Tibial nerve (tissue), 4 donors: ENCODE measurements at regions not wholly inside any gene's neighbourhood (a gene's known extent, or its start where the extent isn't known, plus 50 kb on each side); places are given as distances from the start of the nearest gene placed in this dataset.

Source experiments
- DNase-seq, 2 donors: peaks; one replicate each; pipeline ENCODE4 v3.0.0-alpha.2; 2019; ENCODE audit warnings: low spot score in 2 of 2
- H3K27ac ChIP-seq, 4 donors: fragments of 200-600 bp; sonication (generic) in 3 of 4; one replicate each; pipeline ENCODE4 v1.5.1; 2017 to 2019; ENCODE audit warnings: mild to moderate bottlenecking in 1 of 4
- H3K27me3 ChIP-seq, 2 donors: fragments of 200-600 bp; sonication (generic) in 1 of 2; one replicate each; pipeline versions ENCODE4 v1.5.1 to v1.6.0; 2017 to 2019
- H3K36me3 ChIP-seq, 3 donors: fragments of 200-600 bp; sonication (generic); one replicate each; pipeline ENCODE4 v1.5.1; 2018 to 2019
- H3K4me1 ChIP-seq, 4 donors: fragments of 200-600 bp; sonication (generic) in 3 of 4; one replicate each; pipeline ENCODE4 v1.5.1; 2017 to 2019
- H3K4me3 ChIP-seq, 4 donors: fragments of 200-600 bp; sonication (generic) in 3 of 4; one replicate each; pipeline ENCODE4 v1.5.1; 2017 to 2019; ENCODE audit warnings: mild to moderate bottlenecking in 1 of 4, moderate library complexity in 1 of 4
- H3K9me3 ChIP-seq, 4 donors: fragments of 200-600 bp; sonication (generic) in 3 of 4; one replicate each; pipeline ENCODE4 v1.5.1; 2017 to 2019
- CTCF ChIP-seq, 5 experiments: fragments of 200-600 bp in 3 of 5; fragments of 450-650 bp in 2 of 5; sonication (generic) in 3 of 5; IDR thresholded peaks; one replicate each; pipeline ENCODE4 v1.5.1; 2016 to 2019; ENCODE audit warnings: antibody characterized with exemption in 5 of 5, mild to moderate bottlenecking in 3 of 5, moderate library complexity in 2 of 5
- EP300 ChIP-seq, 2 donors: sonication (generic); formaldehyde crosslinking; IDR thresholded peaks; one replicate each; pipeline ENCODE4 v1.6.1; 2017; ENCODE audit warnings: antibody characterized with exemption in 2 of 2, mild to moderate bottlenecking in 1 of 2
- POLR2A ChIP-seq, 2 donors: fragments of 450-650 bp; IDR thresholded peaks; one replicate each; pipeline ENCODE4 v1.6.1; 2017; ENCODE audit warnings: antibody characterized with exemption in 2 of 2, mild to moderate bottlenecking in 2 of 2, moderate library complexity in 2 of 2
- WGBS, 2 donors: methylation state at CpG; one replicate each; pipeline ENCODE4 v1.1.5; 2018; 5-methylcytosine and 5-hydroxymethylcytosine counted together

- TF ChIP-seq EP300 (IDR thresholded peaks at IDR 0.05): no peak
- TF ChIP-seq POLR2A (IDR thresholded peaks at IDR 0.05): no peak
- TF ChIP-seq CTCF (IDR thresholded peaks at IDR 0.05): no peak
- no peak overlapping the region for H3K4me3 ChIP-seq
- no peaks in the 10 kb centered on the region for H3K4me1 ChIP-seq
- no peak for DNase-seq
- H3K27ac ChIP-seq: no peak overlapping the region
- WGBS, 2 donors: 97 to 99% methylated on average over 2 of the region's 2 CpGs
- no peaks in the 10 kb centered on the region for H3K27me3 ChIP-seq
- no peaks in the 10 kb centered on the region for H3K9me3 ChIP-seq
- no peaks in the 10 kb centered on the region for H3K36me3 ChIP-seq
These were observed 745.0 kb upstream of the ACVR2A start for GRCh38 chr2:147099845-147100244.

GRCh38 chr2:147098940-147099339, 745.9 kb upstream of the ACVR2A start:
- H3K36me3 ChIP-seq: no peaks in the 10 kb centered on the region
- TF ChIP-seq POLR2A (IDR thresholded peaks at IDR 0.05) (no peak), EP300 (IDR thresholded peaks at IDR 0.05) (no peak), CTCF (IDR thresholded peaks at IDR 0.05) (no peak)
- no peak overlapping the region for H3K27ac ChIP-seq
- DNase-seq: no peak
- no peak overlapping the region for H3K4me3 ChIP-seq
- no peaks in the 10 kb centered on the region for H3K27me3 ChIP-seq
- 68 to 75% methylated on average over 1 of the region's 1 CpG for WGBS, 2 donors
- no peaks in the 10 kb centered on the region for H3K9me3 ChIP-seq
- H3K4me1 ChIP-seq: no peaks in the 10 kb centered on the region

- TF ChIP-seq EP300 (IDR thresholded peaks at IDR 0.05) (no peak), POLR2A (IDR thresholded peaks at IDR 0.05) (no peak), CTCF (IDR thresholded peaks at IDR 0.05) (no peak)
These were observed 747.1 kb upstream of the ACVR2A start for GRCh38 chr2:147097747-147098146.

GRCh38 chr2:147096671-147097070, 748.2 kb upstream of the ACVR2A start:
- TF ChIP-seq EP300 (IDR thresholded peaks at IDR 0.05) (no peak), POLR2A (IDR thresholded peaks at IDR 0.05) (no peak), CTCF (IDR thresholded peaks at IDR 0.05) (no peak)
- H3K27me3 ChIP-seq: no peaks in the 10 kb centered on the region
- DNase-seq: no peak
- H3K4me3 ChIP-seq: no peak overlapping the region
- no peaks in the 10 kb centered on the region for H3K36me3 ChIP-seq
- no peaks in the 10 kb centered on the region for H3K9me3 ChIP-seq
- no peaks in the 10 kb centered on the region for H3K4me1 ChIP-seq
- H3K27ac ChIP-seq: no peak overlapping the region

More at GRCh38 chr2:147097747-147098146, 747.1 kb upstream of the ACVR2A start:
- DNase-seq: no peak
- Histone ChIP-seq H3K27me3 (no peaks in the 10 kb centered on the region), H3K9me3 (no peaks in the 10 kb centered on the region), H3K27ac (no peak overlapping the region), H3K4me3 (no peak overlapping the region), H3K4me1 (no peaks in the 10 kb centered on the region), H3K36me3 (no peaks in the 10 kb centered on the region)

GRCh38 chr2:147095376-147095775, 749.5 kb upstream of the ACVR2A start:
- TF ChIP-seq EP300 (IDR thresholded peaks at IDR 0.05): no peak
- no peak for TF ChIP-seq POLR2A (IDR thresholded peaks at IDR 0.05)
- no peak for TF ChIP-seq CTCF (IDR thresholded peaks at IDR 0.05)
- no peaks in the 10 kb centered on the region for H3K27me3 ChIP-seq
- H3K4me3 ChIP-seq: no peak overlapping the region
- 91 to 96% methylated on average over 2 of the region's 2 CpGs for WGBS, 2 donors
- no peaks in the 10 kb centered on the region for H3K36me3 ChIP-seq
- no peaks in the 10 kb centered on the region for H3K9me3 ChIP-seq
- no peak overlapping the region for H3K27ac ChIP-seq
- H3K4me1 ChIP-seq: no peaks in the 10 kb centered on the region
- no peak for DNase-seq
